Gastrocnemius medialis (tissue), 4 donors: ENCODE measurements at regions not wholly inside any gene's neighbourhood (a gene's known extent, or its start where the extent isn't known, plus 50 kb on each side); places are given as distances from the start of the nearest gene placed in this dataset.

Experiments
- POLR2A ChIP-seq, 2 donors: fragments of 450-650 bp; IDR thresholded peaks; one replicate each; pipeline ENCODE4 v1.6.1; 2017; ENCODE audit warnings: antibody characterized with exemption in 2 of 2, mild to moderate bottlenecking in 2 of 2, moderate library complexity in 2 of 2
- TF ChIP-seq, protein P1 (sequence below), 5 experiments: fragments of 450-650 bp in 3 of 5; fragments of 200-600 bp in 2 of 5; sonication (generic) in 2 of 5; IDR thresholded peaks in 4 of 5; conservative IDR thresholded peaks in 1 of 5; 1 replicate in 4 of 5; 2 replicates in 1 of 5; pipeline ENCODE4 v1.5.1; 2016 to 2019; ENCODE audit warnings: antibody characterized with exemption in 5 of 5, mild to moderate bottlenecking in 3 of 5, moderate library complexity in 3 of 5

DNA sequence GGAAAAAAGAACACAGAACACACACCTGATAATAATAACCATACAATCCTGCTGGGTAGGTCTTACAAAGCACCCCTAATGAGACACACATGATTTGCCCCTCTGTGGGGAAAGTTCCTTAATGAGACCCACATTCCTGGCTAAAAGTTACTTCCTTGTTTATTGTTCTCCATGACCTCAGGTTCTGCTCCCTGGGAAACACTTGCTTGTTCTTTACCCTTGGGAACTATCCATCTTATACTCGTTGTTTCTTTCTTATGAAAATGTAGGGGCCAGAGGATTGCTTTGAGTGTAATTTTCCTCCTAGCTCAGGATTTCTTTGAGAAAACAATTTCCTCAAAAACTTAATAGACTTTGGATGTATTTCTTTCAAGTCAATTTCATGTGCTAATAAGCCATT is 52.1 kb upstream of the PCDH10 start:
- TF ChIP-seq, protein P1, sequence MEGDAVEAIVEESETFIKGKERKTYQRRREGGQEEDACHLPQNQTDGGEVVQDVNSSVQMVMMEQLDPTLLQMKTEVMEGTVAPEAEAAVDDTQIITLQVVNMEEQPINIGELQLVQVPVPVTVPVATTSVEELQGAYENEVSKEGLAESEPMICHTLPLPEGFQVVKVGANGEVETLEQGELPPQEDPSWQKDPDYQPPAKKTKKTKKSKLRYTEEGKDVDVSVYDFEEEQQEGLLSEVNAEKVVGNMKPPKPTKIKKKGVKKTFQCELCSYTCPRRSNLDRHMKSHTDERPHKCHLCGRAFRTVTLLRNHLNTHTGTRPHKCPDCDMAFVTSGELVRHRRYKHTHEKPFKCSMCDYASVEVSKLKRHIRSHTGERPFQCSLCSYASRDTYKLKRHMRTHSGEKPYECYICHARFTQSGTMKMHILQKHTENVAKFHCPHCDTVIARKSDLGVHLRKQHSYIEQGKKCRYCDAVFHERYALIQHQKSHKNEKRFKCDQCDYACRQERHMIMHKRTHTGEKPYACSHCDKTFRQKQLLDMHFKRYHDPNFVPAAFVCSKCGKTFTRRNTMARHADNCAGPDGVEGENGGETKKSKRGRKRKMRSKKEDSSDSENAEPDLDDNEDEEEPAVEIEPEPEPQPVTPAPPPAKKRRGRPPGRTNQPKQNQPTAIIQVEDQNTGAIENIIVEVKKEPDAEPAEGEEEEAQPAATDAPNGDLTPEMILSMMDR (IDR thresholded peaks at IDR 0.05 in 4 of 5, conservative IDR thresholded peaks at IDR 0.05 in 1 of 5) = no peak
- TF ChIP-seq POLR2A (IDR thresholded peaks at IDR 0.05) = no peak
